Common myeloid progenitor, CD34-positive (primary cell): ENCODE measurements at regions not wholly inside any gene's neighbourhood (a gene's known extent, or its start where the extent isn't known, plus 50 kb on each side); places are given as distances from the start of the nearest gene placed in this dataset.
"Not testable (repeated sequence)": the region's sequence is repeated elsewhere in the genome, so short reads cannot be mapped to it uniquely, and the experiment has no call there.

Experiments
- CTCF ChIA-PET: fragments of 350-600 bp; sonication (Branson Sonifier 250); formaldehyde crosslinking; loops from one replicate; lab custom pipeline; 2021; ENCODE audit warnings: antibody characterized with exemption; lab: Charles Lee
- POLR2A ChIA-PET: fragments of 350-600 bp; sonication (Branson Sonifier 250); formaldehyde crosslinking; loops from one replicate; lab custom pipeline; 2021; ENCODE audit warnings: antibody characterized with exemption; lab: Charles Lee
- DNase-seq, 3 donors: peaks; one replicate each; pipeline versions ENCODE4 v3.0.0 to v3.0.0-alpha.2; 2013
- H3K27ac ChIP-seq, 2 experiments: 1 replicate in 1 of 2; 2 replicates in 1 of 2; pipeline ENCODE4 v1.7.0; 2013; ENCODE audit warnings: inconsistent platforms in 2 of 2, low read length in 2 of 2, mild to moderate bottlenecking in 2 of 2, low read depth in 1 of 2, moderate library complexity in 1 of 2; ENCODE audit not compliant: severe bottlenecking in 2 of 2, insufficient read depth in 1 of 2, poor library complexity in 1 of 2
- H3K27me3 ChIP-seq, 5 experiments: replicated peaks in 2 of 5; 1 replicate in 3 of 5; 2 replicates in 2 of 5; pipeline versions ENCODE4 v1.6.1 to v1.7.0; 2013; ENCODE audit warnings: low read length in 4 of 5, mild to moderate bottlenecking in 2 of 5, moderate library complexity in 2 of 5, inconsistent platforms in 1 of 5; ENCODE audit not compliant: insufficient read depth in 5 of 5, control insufficient read depth in 4 of 5
- H3K36me3 ChIP-seq, 4 experiments: 1 replicate in 2 of 4; 2 replicates in 2 of 4; pipeline versions ENCODE4 v1.6.1 to v1.7.0; 2013; ENCODE audit warnings: low read length in 3 of 4, control low read depth in 1 of 4, mild to moderate bottlenecking in 1 of 4; ENCODE audit not compliant: control insufficient read depth in 4 of 4, insufficient read depth in 4 of 4
- H3K4me1 ChIP-seq, 4 experiments: 1 replicate in 3 of 4; 2 replicates in 1 of 4; pipeline versions ENCODE4 v1.6.1 to v1.7.1; 2013; ENCODE audit warnings: low read length in 3 of 4, mild to moderate bottlenecking in 3 of 4, control low read depth in 1 of 4, inconsistent platforms in 1 of 4, moderate library complexity in 1 of 4; ENCODE audit not compliant: control insufficient read depth in 4 of 4, insufficient read depth in 4 of 4; ENCODE audit errors: control extremely low read depth in 1 of 4
- H3K4me3 ChIP-seq, 7 experiments: 1 replicate in 4 of 7; 2 replicates in 3 of 7; pipeline versions ENCODE4 v1.5.1 to v1.7.0; 2013; ENCODE audit warnings: mild to moderate bottlenecking in 7 of 7, low read length in 6 of 7, moderate library complexity in 6 of 7, inconsistent platforms in 2 of 7, low read depth in 2 of 7, control low read depth in 1 of 7; ENCODE audit not compliant: insufficient read depth in 4 of 7, control insufficient read depth in 1 of 7; ENCODE audit errors: extremely low read depth in 1 of 7
- H3K9me3 ChIP-seq, 5 experiments: 1 replicate in 4 of 5; 2 replicates in 1 of 5; pipeline versions ENCODE4 v1.6.1 to v1.7.1; 2013; ENCODE audit warnings: low read length in 4 of 5, mild to moderate bottlenecking in 2 of 5, inconsistent platforms in 1 of 5, low read depth in 1 of 5, moderate library complexity in 1 of 5; ENCODE audit not compliant: control insufficient read depth in 4 of 5, insufficient read depth in 2 of 5; ENCODE audit errors: control extremely low read depth in 1 of 5
- WGBS: methylation state at CpG from one replicate; pipeline ENCODE4 v1.1.5; 2013; ENCODE audit not compliant: insufficient coverage; 5-methylcytosine and 5-hydroxymethylcytosine counted together

DNA sequence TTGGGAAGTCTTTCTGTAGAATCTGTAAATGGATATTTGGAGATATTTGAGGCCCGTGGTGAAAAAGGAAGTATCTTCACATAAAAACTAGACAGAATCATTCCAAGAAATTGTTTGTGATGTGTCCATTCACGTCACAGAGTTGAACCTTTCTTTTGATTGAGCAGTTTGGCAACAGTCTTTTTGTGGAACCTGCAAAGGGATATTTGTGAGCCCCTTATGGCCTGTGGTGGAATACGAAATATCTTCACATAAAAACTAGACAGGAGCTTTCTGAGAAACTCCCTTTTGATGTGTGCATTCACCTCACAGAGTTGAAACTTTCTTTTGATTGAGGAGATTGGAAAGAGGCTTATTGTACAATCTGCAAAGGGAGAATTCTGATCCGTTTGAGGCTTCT, 2980.4 kb downstream of the TUBA3C start:
- H3K9me3 ChIP-seq, H3K4me3 ChIP-seq, POLR2A ChIA-PET, H3K36me3 ChIP-seq, H3K27me3 ChIP-seq, H3K4me1 ChIP-seq, DNase-seq, H3K27ac ChIP-seq, CTCF ChIA-PET: not testable (repeated sequence)
- 13% methylated on average over 1 of the region's 4 CpGs for WGBS

DNA sequence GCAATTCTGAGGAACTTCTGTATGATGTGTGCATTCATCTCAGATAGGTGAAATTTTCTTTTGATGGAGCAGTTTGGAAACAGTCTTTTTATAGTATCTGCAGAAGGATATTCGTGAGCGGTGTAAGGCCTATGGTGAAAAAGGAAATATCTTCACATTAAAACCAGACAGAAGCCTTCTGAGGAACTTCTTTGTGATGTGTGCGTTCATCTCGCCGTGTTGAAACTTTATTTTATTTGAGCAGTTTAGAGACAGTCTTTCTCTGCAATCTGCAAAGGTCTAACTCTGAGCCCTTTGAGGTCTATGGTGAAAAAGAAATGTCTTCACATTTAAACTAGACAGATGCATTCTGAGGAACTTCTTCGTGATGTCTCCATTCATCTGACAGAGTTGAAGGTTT, 3021.0 kb downstream of the TUBA3C start:
- H3K4me3 ChIP-seq, H3K4me1 ChIP-seq, DNase-seq, H3K27me3 ChIP-seq, H3K36me3 ChIP-seq, H3K9me3 ChIP-seq, POLR2A ChIA-PET, CTCF ChIA-PET, H3K27ac ChIP-seq: not testable (repeated sequence)
- WGBS, result 67% methylated on average over 5 of the region's 6 CpGs

DNA sequence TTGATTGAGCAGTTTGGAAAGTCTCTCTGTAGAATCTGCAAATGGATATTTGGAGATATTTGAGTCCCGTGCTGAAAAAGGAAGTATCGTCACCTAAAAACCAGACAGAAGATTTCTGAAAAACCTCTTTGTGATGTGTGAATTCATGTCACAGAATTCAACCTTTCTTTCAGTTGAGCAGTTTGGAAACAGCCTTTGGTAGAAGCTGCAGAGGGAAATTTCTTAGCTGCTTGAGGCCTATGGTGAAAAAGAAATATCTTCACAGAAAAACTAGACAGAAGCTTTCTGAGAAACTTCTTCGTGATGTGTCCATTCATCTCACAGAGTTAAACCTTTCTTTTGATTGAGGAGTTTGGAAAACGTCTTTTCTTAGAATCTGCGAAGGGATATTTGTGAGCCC, 3022.7 kb downstream of the TUBA3C start:
- H3K27ac ChIP-seq, H3K27me3 ChIP-seq, H3K4me3 ChIP-seq, H3K36me3 ChIP-seq, DNase-seq, CTCF ChIA-PET, H3K9me3 ChIP-seq, POLR2A ChIA-PET, H3K4me1 ChIP-seq: not testable (repeated sequence)
- WGBS, result no CpG with 5 or more reads among the region's 5 CpGs

DNA sequence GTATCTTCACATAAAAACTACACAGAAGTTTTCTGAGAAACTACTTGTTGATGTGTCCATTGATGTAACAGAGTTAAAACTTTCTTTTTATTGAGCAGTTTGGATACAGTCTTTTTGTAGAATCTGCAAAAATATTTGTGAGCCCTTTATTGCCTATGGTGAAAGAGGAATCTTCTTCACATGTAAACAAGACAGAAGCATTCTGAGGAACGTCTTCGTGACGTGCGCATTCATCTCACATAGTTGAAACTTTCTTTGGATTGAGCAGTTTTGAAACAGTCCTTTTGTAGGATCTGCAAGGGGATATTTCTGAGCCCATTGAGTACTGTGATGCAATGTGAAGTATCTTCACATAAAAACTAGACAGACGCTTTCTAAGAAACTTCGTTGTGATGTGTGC, 3023.6 kb downstream of the TUBA3C start:
- H3K4me3 ChIP-seq, H3K27ac ChIP-seq, CTCF ChIA-PET, H3K9me3 ChIP-seq, POLR2A ChIA-PET, H3K36me3 ChIP-seq, H3K27me3 ChIP-seq, DNase-seq, H3K4me1 ChIP-seq: not testable (repeated sequence)
- no CpG with 5 or more reads among the region's 6 CpGs for WGBS

DNA sequence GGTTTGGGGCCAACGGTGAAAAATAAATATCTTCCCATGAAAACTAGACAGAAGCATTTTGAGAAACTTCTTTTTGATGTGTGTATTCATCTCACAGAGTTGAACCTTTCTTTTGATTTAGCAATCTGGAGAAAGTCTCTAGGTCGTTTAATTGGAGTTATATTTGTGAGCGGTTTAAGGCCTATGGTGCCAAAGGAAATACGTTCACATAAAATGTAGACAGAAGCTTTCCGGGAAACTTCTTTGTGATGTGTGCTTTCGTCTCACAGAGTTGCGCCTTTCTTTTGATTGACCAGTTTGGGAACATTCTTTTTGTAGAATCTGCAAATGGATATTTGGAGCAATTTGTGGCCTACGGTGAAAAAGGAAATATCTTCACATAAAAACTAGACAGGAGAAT, 3028.8 kb downstream of the TUBA3C start:
- H3K4me1 ChIP-seq, POLR2A ChIA-PET, H3K27me3 ChIP-seq, H3K36me3 ChIP-seq, H3K27ac ChIP-seq, CTCF ChIA-PET, H3K4me3 ChIP-seq, DNase-seq, H3K9me3 ChIP-seq: not testable (repeated sequence)
- WGBS, result 100% methylated on average over 3 of the region's 8 CpGs

DNA sequence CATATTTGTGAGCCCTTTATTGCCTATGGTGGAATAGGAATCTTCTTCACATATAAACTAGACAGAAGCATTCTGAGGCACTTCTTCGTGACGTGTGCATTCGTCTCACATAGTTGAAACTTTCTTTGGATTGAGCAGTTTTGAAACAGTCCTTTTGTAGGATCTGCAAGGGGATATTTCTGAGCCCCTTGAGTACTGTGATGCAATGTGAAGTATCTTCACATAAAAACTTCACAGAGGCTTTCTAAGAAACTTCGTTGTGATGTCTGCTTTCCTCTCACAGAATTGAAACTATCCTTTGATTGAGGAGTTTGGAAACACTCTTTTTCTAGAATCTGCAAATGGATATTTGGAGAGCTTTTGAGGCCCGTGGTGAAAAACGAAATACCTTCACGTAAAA, 3030.3 kb downstream of the TUBA3C start:
- H3K36me3 ChIP-seq, CTCF ChIA-PET, H3K27me3 ChIP-seq, H3K27ac ChIP-seq, H3K4me3 ChIP-seq, POLR2A ChIA-PET, H3K9me3 ChIP-seq, H3K4me1 ChIP-seq, DNase-seq: not testable (repeated sequence)
- WGBS, result 89% methylated on average over 3 of the region's 7 CpGs

DNA sequence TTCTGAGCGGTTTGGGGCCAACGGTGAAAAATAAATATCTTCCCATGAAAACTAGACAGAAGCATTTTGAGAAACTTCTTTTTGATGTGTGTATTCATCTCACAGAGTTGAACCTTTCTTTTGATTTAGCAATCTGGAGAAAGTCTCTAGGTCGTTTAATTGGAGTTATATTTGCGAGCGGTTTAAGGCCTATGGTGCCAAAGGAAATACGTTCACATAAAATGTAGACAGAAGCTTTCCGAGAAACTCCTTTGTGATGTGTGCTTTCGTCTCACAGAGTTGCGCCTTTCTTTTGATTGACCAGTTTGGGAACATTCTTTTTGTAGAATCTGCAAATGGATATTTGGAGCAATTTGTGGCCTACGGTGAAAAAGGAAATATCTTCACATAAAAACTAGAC, 3032.2 kb downstream of the TUBA3C start:
- H3K27me3 ChIP-seq, H3K27ac ChIP-seq, H3K4me1 ChIP-seq, CTCF ChIA-PET, DNase-seq, POLR2A ChIA-PET, H3K4me3 ChIP-seq, H3K36me3 ChIP-seq: not testable (repeated sequence)
- H3K9me3 ChIP-seq, result peaks cover 0 to 12% (median 6%) of the 10 kb centered on the region in 5 experiments
- WGBS, result no CpG with 5 or more reads among the region's 10 CpGs
